GM12873 (cell line): ENCODE measurements at regions not wholly inside any gene's neighbourhood (a gene's known extent, or its start where the extent isn't known, plus 50 kb on each side); places are given as distances from the start of the nearest gene placed in this dataset.
A peak's percentile ranks its signal among the peaks of the same experiment; 100 is the strongest.

Experiments
- TF ChIP-seq, protein P1 (sequence below): IDR thresholded peaks from 2 replicates; pipeline ENCODE4 v1.5.1; 2012; ENCODE audit warnings: low read depth, mild to moderate bottlenecking, moderate library complexity, low read length, control low read depth; ENCODE audit not compliant: insufficient read depth; ENCODE audit errors: missing control alignments

DNA sequence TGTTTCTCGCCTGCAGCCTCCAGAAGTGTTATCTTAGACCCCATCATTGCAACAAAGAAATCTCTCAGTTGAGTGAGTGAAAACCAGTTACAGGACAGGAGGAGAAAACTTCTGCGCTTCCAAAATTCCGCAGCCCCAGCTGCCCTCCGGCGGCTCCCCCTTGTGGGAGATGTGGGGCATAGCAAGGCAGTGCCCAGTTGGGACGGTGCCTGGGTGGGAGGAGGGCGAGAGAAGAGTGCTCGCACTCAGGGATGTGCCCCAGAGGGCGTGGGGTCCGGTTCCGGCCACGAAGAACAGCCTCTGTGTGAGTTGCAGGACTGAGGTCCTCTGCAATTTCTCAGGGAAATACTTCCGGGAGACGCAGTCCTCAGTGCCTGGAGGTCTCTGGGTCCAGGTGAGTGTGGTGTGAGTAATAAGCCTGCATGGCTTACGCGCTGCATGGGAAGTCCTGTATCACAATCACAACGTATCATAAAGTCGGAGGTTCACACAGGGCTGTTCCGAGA, 87.0 kb upstream of the BLID start:
- TF ChIP-seq, protein P1, sequence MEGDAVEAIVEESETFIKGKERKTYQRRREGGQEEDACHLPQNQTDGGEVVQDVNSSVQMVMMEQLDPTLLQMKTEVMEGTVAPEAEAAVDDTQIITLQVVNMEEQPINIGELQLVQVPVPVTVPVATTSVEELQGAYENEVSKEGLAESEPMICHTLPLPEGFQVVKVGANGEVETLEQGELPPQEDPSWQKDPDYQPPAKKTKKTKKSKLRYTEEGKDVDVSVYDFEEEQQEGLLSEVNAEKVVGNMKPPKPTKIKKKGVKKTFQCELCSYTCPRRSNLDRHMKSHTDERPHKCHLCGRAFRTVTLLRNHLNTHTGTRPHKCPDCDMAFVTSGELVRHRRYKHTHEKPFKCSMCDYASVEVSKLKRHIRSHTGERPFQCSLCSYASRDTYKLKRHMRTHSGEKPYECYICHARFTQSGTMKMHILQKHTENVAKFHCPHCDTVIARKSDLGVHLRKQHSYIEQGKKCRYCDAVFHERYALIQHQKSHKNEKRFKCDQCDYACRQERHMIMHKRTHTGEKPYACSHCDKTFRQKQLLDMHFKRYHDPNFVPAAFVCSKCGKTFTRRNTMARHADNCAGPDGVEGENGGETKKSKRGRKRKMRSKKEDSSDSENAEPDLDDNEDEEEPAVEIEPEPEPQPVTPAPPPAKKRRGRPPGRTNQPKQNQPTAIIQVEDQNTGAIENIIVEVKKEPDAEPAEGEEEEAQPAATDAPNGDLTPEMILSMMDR: peak; percentile 91

DNA sequence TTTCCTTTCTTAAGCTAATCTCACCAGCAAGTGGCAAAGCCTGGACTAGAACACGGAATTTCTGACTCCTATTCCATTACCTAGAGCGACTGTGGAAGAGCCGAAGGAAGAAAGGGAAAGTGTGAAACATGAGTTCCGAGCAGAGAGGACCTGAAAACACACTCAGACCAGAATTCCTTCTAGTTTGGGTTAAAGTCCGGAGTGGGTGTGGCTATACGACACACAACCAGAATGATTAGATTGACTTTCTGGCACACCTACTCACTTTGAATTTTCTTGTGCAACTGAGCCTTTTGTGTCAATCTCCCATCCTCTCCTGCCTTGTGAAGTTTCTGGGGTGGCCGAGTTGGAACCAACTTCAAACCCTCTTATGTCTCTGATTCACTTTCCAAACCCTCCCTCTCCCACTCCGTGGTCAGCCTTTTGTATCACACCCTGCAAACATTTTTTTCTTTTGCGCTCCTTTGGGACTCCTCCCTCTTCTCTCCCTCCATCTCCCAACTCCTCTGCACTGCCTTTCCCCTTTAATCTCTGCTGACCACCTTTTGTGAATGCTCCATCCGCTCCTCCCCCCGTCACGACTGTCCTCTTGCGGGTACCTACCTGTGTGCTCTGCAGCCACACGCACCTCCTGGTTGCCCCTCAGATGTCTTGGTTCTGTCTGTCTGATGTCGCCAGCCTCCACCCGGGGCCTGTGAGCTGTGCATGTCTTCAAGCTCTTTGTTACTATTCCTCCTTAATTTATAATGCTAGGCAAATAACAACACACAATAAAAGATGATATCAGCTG, 86.3 kb upstream of the BLID start:
- TF ChIP-seq, protein P1: no peak

DNA sequence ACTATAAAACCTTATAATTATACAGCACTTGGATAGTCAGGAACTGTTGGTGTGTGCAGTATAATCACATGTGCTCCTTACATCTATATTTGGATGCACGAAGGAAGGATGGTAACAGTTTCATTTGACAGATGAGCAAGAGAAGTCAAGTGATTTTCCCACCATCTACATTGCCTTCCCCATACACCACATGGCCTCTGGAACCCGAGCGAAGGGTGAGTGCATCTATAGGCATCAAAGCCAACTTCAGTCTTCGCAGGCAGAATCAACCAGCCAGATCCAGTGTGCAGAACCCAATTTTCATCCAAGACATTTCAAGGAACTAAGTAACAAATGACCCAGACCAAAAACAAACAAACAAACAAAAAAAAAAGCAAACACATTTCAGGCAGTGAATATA, 85.1 kb upstream of the BLID start:
- TF ChIP-seq, protein P1: no peak

DNA sequence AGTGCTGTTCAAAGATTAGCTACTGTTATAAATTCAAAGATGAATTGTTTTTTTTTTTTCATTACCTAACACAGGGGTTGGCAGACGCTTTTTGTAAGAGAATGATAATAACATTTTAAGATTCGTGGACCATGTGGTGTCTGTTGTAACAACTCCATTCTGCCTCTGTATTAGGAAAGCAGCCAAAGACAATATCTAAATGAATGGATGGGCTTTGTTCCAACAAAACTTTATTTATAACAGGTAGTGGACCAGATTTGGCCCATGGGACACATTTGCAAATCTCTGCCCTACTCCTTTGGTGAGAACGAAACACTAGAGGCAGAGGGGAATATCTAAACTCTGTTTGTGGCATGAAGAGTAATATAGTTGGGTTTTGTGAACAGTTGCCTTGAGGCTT, 83.6 kb upstream of the BLID start:
- TF ChIP-seq, protein P1: no peak

DNA sequence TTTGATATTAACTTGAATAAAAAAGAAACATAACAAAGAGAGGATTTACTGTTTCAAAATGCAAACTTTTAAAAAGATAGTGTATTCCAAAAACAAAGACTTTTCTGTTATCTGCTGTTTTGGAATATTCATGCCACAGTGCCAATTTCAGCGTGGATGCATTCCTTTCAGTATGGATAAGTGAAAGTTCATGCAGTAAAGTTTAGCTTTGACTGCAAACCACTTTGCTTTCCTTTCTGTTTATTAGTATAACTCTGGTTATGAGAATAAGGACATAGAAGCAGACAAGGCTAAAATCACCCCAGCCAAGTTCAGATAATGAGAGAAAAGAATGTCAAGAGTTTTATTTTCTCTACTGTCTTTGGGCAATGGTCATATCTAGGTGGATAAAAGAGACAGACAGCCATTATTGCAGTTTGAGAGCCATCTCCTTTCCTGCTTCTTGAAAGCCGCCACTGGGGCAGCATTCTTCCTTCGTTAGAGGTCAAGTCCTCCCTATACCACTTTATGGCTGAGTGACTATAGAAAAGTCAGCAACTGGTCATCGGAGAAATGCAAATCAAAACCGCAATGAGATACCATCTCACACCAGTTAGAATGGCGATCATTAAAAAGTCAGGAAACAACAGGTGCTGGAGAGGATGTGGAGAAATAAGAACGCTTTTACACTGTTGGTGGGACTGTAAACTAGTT, 82.4 kb upstream of the BLID start:
- TF ChIP-seq, protein P1: no peak

DNA sequence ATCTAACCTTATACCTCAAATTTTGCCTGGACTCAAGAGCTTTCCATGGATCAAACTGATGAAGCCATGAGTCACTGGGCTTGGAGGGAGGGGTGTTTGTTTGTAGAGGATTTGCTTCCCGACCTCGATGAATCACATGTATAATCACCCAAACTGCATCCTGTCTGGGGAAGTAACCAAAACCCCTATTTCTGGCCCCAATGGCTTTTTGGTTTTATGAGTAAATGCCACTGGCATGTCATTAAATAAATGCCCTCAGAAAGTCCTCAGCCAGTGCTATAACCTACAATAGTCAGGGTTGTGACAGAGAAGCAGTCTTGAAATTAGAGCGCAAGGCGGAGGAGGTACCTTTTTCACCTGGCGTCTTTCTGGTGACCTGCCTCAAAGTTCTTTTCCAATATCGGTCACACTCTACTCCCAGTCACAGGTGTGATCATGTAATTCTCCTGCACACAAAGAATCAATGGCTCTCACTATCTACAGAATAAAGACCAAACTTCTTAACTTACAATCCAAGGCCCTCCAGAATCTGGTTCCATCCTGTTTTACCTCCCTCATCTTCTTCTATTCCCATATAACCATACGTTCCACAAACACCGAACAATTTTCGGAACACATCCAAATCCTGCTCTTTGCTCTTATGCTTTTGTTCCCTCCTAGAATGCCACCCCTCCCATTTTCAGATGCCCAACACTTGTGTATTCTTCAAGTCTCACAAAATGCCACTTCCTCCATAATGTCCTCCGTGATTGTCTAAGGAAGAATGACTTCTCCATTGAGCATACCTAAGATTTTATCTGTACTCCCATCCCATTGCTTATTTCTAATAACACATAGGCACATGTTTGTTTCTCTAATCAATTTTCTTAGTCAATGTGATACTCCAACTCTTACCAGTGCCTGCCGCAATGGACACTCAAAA, 81.3 kb upstream of the BLID start:
- TF ChIP-seq, protein P1: no peak
